ENCODE measurements at regions not wholly inside any gene's neighbourhood (a gene's known extent, or its start where the extent isn't known, plus 50 kb on each side); places are given as distances from the start of the nearest gene placed in this dataset.
"Not testable (repeated sequence)": the region's sequence is repeated elsewhere in the genome, so short reads cannot be mapped to it uniquely, and the experiment has no call there.

- H3K9me3 Mint-ChIP-seq; H3K4me1 Mint-ChIP-seq (ENCODE audit: low read depth); intact Hi-C loops (cut with DNase I, micrococcal nuclease); H3K9me3 ChIP-seq (ENCODE audit: control insufficient read depth in 1 of 2, insufficient read depth in 1 of 2, low read length in 2 of 2); CTCF ChIA-PET; H3K4me1 ChIP-seq (ENCODE audit: insufficient read depth, low read length); H3K27ac ChIP-seq (ENCODE audit: low read depth in 1 of 2, low read length in 2 of 2); ATAC-seq (ENCODE audit: poor library complexity); H3K27ac Mint-ChIP-seq; H3K27me3 ChIP-seq (ENCODE audit: control insufficient read depth in 1 of 2, insufficient read depth in 2 of 2, low read length in 2 of 2); H3K36me3 ChIP-seq (ENCODE audit: insufficient read depth, low read length); H3K4me3 ChIP-seq (ENCODE audit: low read length); H3K4me3 Mint-ChIP-seq; H3K27me3 Mint-ChIP-seq; H3K36me3 Mint-ChIP-seq (ENCODE audit: low read depth); POLR2A ChIA-PET: not testable (repeated sequence)
- peak in 1 of 14 experiments; percentile 2 for DNase-seq
Measured at GRCh38 chr9:41697080-41697479, 432.1 kb downstream of the CNTNAP3B start.

GRCh38 chr9:41679312-41679711, 449.9 kb downstream of the CNTNAP3B start:
- not testable (repeated sequence) for H3K36me3 ChIP-seq (ENCODE audit: insufficient read depth, low read length)

GRCh38 chr9:41663497-41664036, 465.7 kb downstream of the CNTNAP3B start:
- H3K9me3 ChIP-seq (ENCODE audit: control insufficient read depth in 1 of 2, insufficient read depth in 1 of 2, low read length in 2 of 2); POLR2A ChIA-PET; H3K9me3 Mint-ChIP-seq; DNase-seq; H3K4me3 Mint-ChIP-seq; H3K4me3 ChIP-seq (ENCODE audit: low read length); H3K36me3 ChIP-seq (ENCODE audit: insufficient read depth, low read length); CTCF ChIA-PET; H3K27ac Mint-ChIP-seq; ATAC-seq (ENCODE audit: poor library complexity); H3K4me1 ChIP-seq (ENCODE audit: insufficient read depth, low read length); H3K36me3 Mint-ChIP-seq (ENCODE audit: low read depth); H3K4me1 Mint-ChIP-seq (ENCODE audit: low read depth); H3K27ac ChIP-seq (ENCODE audit: low read depth in 1 of 2, low read length in 2 of 2); intact Hi-C loops (cut with DNase I, micrococcal nuclease); H3K27me3 Mint-ChIP-seq; H3K27me3 ChIP-seq (ENCODE audit: control insufficient read depth in 1 of 2, insufficient read depth in 2 of 2, low read length in 2 of 2): not testable (repeated sequence)

More at GRCh38 chr9:41679312-41679711, 449.9 kb downstream of the CNTNAP3B start:
- H3K36me3 Mint-ChIP-seq (ENCODE audit: low read depth); H3K4me1 Mint-ChIP-seq (ENCODE audit: low read depth); H3K4me3 Mint-ChIP-seq; POLR2A ChIA-PET; H3K27ac ChIP-seq (ENCODE audit: low read depth in 1 of 2, low read length in 2 of 2); H3K4me3 ChIP-seq (ENCODE audit: low read length); H3K27me3 ChIP-seq (ENCODE audit: control insufficient read depth in 1 of 2, insufficient read depth in 2 of 2, low read length in 2 of 2); H3K4me1 ChIP-seq (ENCODE audit: insufficient read depth, low read length); DNase-seq; H3K27ac Mint-ChIP-seq; H3K9me3 Mint-ChIP-seq; H3K27me3 Mint-ChIP-seq; CTCF ChIA-PET; H3K9me3 ChIP-seq (ENCODE audit: control insufficient read depth in 1 of 2, insufficient read depth in 1 of 2, low read length in 2 of 2); intact Hi-C loops (cut with DNase I, micrococcal nuclease); ATAC-seq (ENCODE audit: poor library complexity): not testable (repeated sequence)

- not testable (repeated sequence) for H3K27ac ChIP-seq (ENCODE audit: low read depth in 1 of 2, low read length in 2 of 2)
Measured at GRCh38 chr9:41658706-41659105, 469.6 kb upstream of the ZNG1F start.

GRCh38 chr9:41658116-41658515, 469.0 kb upstream of the ZNG1F start:
- H3K27ac ChIP-seq (ENCODE audit: low read depth in 1 of 2, low read length in 2 of 2); ATAC-seq (ENCODE audit: poor library complexity); CTCF ChIA-PET; H3K27me3 ChIP-seq (ENCODE audit: control insufficient read depth in 1 of 2, insufficient read depth in 2 of 2, low read length in 2 of 2); H3K27ac Mint-ChIP-seq; DNase-seq; H3K9me3 ChIP-seq (ENCODE audit: control insufficient read depth in 1 of 2, insufficient read depth in 1 of 2, low read length in 2 of 2); intact Hi-C loops (cut with DNase I, micrococcal nuclease); POLR2A ChIA-PET; H3K36me3 ChIP-seq (ENCODE audit: insufficient read depth, low read length); H3K4me3 Mint-ChIP-seq; H3K4me3 ChIP-seq (ENCODE audit: low read length); H3K4me1 ChIP-seq (ENCODE audit: insufficient read depth, low read length); H3K9me3 Mint-ChIP-seq; H3K36me3 Mint-ChIP-seq (ENCODE audit: low read depth): not testable (repeated sequence)
- H3K4me1 Mint-ChIP-seq (ENCODE audit: low read depth), result peaks cover 20% of the 10 kb centered on the region
- H3K27me3 Mint-ChIP-seq, result peaks cover 13% of the 10 kb centered on the region

More at GRCh38 chr9:41658706-41659105, 469.6 kb upstream of the ZNG1F start:
- H3K27me3 ChIP-seq (ENCODE audit: control insufficient read depth in 1 of 2, insufficient read depth in 2 of 2, low read length in 2 of 2); H3K36me3 Mint-ChIP-seq (ENCODE audit: low read depth); intact Hi-C loops (cut with DNase I, micrococcal nuclease); H3K36me3 ChIP-seq (ENCODE audit: insufficient read depth, low read length); H3K9me3 ChIP-seq (ENCODE audit: control insufficient read depth in 1 of 2, insufficient read depth in 1 of 2, low read length in 2 of 2); DNase-seq; ATAC-seq (ENCODE audit: poor library complexity); H3K4me3 ChIP-seq (ENCODE audit: low read length); POLR2A ChIA-PET; H3K4me3 Mint-ChIP-seq; CTCF ChIA-PET; H3K9me3 Mint-ChIP-seq; H3K27ac Mint-ChIP-seq; H3K4me1 ChIP-seq (ENCODE audit: insufficient read depth, low read length): not testable (repeated sequence)
- H3K4me1 Mint-ChIP-seq (ENCODE audit: low read depth), result peaks cover 17% of the 10 kb centered on the region
- peaks cover 13% of the 10 kb centered on the region for H3K27me3 Mint-ChIP-seq

GRCh38 chr9:41657141-41657540, 468.0 kb upstream of the ZNG1F start:
- H3K36me3 Mint-ChIP-seq (ENCODE audit: low read depth); DNase-seq; CTCF ChIA-PET; H3K27ac ChIP-seq (ENCODE audit: low read depth in 1 of 2, low read length in 2 of 2); intact Hi-C loops (cut with DNase I, micrococcal nuclease); H3K4me3 Mint-ChIP-seq; POLR2A ChIA-PET; H3K9me3 Mint-ChIP-seq; H3K36me3 ChIP-seq (ENCODE audit: insufficient read depth, low read length); H3K9me3 ChIP-seq (ENCODE audit: control insufficient read depth in 1 of 2, insufficient read depth in 1 of 2, low read length in 2 of 2); H3K27ac Mint-ChIP-seq; H3K27me3 ChIP-seq (ENCODE audit: control insufficient read depth in 1 of 2, insufficient read depth in 2 of 2, low read length in 2 of 2); ATAC-seq (ENCODE audit: poor library complexity); H3K4me3 ChIP-seq (ENCODE audit: low read length); H3K4me1 ChIP-seq (ENCODE audit: insufficient read depth, low read length): not testable (repeated sequence)
- H3K4me1 Mint-ChIP-seq (ENCODE audit: low read depth), result peaks cover 20% of the 10 kb centered on the region
- peaks cover 13% of the 10 kb centered on the region for H3K27me3 Mint-ChIP-seq

GRCh38 chr9:41655071-41655554, 466.0 kb upstream of the ZNG1F start:
- H3K4me3 Mint-ChIP-seq, result peak overlapping the region; percentile 71
- H3K4me1 ChIP-seq (ENCODE audit: insufficient read depth, low read length); H3K4me3 ChIP-seq (ENCODE audit: low read length); H3K36me3 Mint-ChIP-seq (ENCODE audit: low read depth); POLR2A ChIA-PET; H3K9me3 ChIP-seq (ENCODE audit: control insufficient read depth in 1 of 2, insufficient read depth in 1 of 2, low read length in 2 of 2); intact Hi-C loops (cut with DNase I, micrococcal nuclease); ATAC-seq (ENCODE audit: poor library complexity); H3K27me3 ChIP-seq (ENCODE audit: control insufficient read depth in 1 of 2, insufficient read depth in 2 of 2, low read length in 2 of 2); H3K36me3 ChIP-seq (ENCODE audit: insufficient read depth, low read length); CTCF ChIA-PET; H3K27ac ChIP-seq (ENCODE audit: low read depth in 1 of 2, low read length in 2 of 2); H3K9me3 Mint-ChIP-seq: not testable (repeated sequence)
- peaks cover 20% of the 10 kb centered on the region for H3K4me1 Mint-ChIP-seq (ENCODE audit: low read depth)
- peaks cover 13% of the 10 kb centered on the region for H3K27me3 Mint-ChIP-seq
- peak in 3 of 14 experiments; percentile 3 to 14 (median 10) for DNase-seq
- H3K27ac Mint-ChIP-seq, result peak overlapping the region; percentile 73

Measured in CD4-positive, alpha-beta T cell (primary cell).